ENCODE measurements at regions not wholly inside any gene's neighbourhood (a gene's known extent, or its start where the extent isn't known, plus 50 kb on each side); places are given as distances from the start of the nearest gene placed in this dataset.

GRCh38 chr13:89755729-89756492, 1591.6 kb upstream of the MIR17HG start:
- DNase-seq: no peak

GRCh38 chr13:89763005-89763404, 1584.5 kb upstream of the MIR17HG start:
- no peak for DNase-seq

GRCh38 chr13:89783221-89783755, 1564.2 kb upstream of the MIR17HG start:
- DNase-seq: no peak

GRCh38 chr13:89784161-89784809, 1563.2 kb upstream of the MIR17HG start:
- DNase-seq: no peak

- DNase-seq: no peak
Observed at GRCh38 chr13:89786531-89786930, 1561.0 kb upstream of the MIR17HG start.

- no peak for DNase-seq
Observed at GRCh38 chr13:89790696-89791095, 1556.8 kb upstream of the MIR17HG start.

GRCh38 chr13:89791971-89792630, 1555.4 kb upstream of the MIR17HG start:
- no peak for DNase-seq

- no peak for DNase-seq
Observed at GRCh38 chr13:89796196-89796595, 1551.3 kb upstream of the MIR17HG start.

- no peak for DNase-seq
Observed at GRCh38 chr13:89803839-89804238, 1543.6 kb upstream of the MIR17HG start.

- DNase-seq: no peak
Observed at GRCh38 chr13:89806594-89806993, 1540.9 kb upstream of the MIR17HG start.

- no peak for DNase-seq
Observed at GRCh38 chr13:89812856-89813255, 1534.6 kb upstream of the MIR17HG start.

GRCh38 chr13:89816404-89816803, 1531.1 kb upstream of the MIR17HG start:
- DNase-seq: no peak

- DNase-seq: no peak
Observed at GRCh38 chr13:89822467-89822866, 1525.0 kb upstream of the MIR17HG start.

- DNase-seq: no peak
Observed at GRCh38 chr13:89827552-89827951, 1519.9 kb upstream of the MIR17HG start.

GRCh38 chr13:89828506-89828905, 1519.0 kb upstream of the MIR17HG start:
- DNase-seq: no peak

GRCh38 chr13:89831157-89831556, 1516.3 kb upstream of the MIR17HG start:
- no peak for DNase-seq

GRCh38 chr13:89832827-89833226, 1514.7 kb upstream of the MIR17HG start:
- no peak for DNase-seq

- DNase-seq: no peak
Observed at GRCh38 chr13:89843621-89844020, 1503.9 kb upstream of the MIR17HG start.

- DNase-seq: no peak
Observed at GRCh38 chr13:89845874-89846273, 1501.6 kb upstream of the MIR17HG start.

- DNase-seq: no peak
Observed at GRCh38 chr13:89846926-89847585, 1500.4 kb upstream of the MIR17HG start.

GRCh38 chr13:89852570-89852969, 1494.9 kb upstream of the MIR17HG start:
- no peak for DNase-seq

GRCh38 chr13:89856512-89856911, 1491.0 kb upstream of the MIR17HG start:
- no peak for DNase-seq

- no peak for DNase-seq
Observed at GRCh38 chr13:89857502-89857901, 1490.0 kb upstream of the MIR17HG start.
